ENCODE measurements at regions not wholly inside any gene's neighbourhood (a gene's known extent, or its start where the extent isn't known, plus 50 kb on each side); places are given as distances from the start of the nearest gene placed in this dataset.

GRCh38 chr5:96016216-96016615 lies 54.6 kb upstream of the ELL2 start:
- DNase-seq: no peak

DNA sequence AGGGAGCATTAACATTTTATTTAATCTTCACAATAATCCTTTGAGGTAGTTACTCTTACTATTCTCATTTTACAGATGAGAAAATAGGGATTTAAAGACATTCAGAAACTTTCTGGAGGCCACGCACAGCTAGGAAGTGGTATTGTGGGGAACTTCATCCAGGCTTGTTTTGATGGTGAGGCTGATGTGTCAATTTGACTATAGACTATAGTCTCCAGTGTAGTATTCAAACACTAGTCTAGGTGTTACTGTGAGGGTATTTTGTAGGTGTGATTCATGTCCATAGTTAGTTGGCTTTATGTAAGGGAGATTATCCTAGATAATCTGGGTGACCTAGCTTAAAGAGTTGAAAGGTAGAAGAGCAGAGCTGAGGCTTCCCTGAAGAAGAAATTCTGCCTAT lies 54.1 kb upstream of the ELL2 start:
- DNase-seq: no peak

DNA sequence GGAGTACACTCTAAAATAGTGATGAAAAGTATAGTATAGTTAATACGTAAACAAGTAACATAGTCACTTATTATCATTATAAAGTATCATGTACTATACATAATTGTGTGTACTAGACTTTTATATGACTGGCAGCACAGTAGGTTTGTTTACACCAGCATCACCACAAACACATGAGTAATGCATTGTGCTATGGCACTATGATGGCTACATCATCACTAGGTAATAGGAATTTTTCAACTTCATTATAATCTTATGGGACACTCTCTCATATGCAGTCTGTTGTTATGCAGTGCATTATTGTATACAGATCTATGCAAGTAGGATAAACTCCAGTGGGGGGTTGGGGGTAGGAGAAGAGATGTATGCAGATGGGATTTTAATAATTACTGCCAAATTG lies 52.7 kb upstream of the ELL2 start:
- DNase-seq: no peak

GRCh38 chr5:96013254-96013653 lies 51.6 kb upstream of the ELL2 start:
- DNase-seq: no peak

DNA sequence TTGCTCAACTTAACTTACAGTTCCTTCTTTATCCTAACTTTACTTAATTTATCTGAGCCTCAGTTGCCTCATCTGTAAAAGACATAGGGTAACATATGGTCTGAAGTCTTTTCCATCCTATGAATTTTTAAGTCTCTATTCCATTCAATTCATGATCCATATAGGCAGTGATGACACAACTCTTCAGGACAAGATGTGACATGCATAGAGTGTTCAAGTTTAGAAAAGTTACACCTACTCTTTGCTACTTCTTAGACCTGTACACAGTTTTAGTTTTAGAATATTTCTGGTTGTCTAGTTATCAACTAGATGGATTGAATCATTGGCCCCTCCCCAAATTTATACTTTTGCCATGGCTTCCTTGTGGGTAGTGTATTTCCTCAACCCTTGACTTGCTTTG lies 50.7 kb upstream of the ELL2 start:
- DNase-seq: no peak

Data from NCI-H774 (cell line).